NOMO-1 (cell line): ENCODE measurements at regions not wholly inside any gene's neighbourhood (a gene's known extent, or its start where the extent isn't known, plus 50 kb on each side); places are given as distances from the start of the nearest gene placed in this dataset.
"Not testable (repeated sequence)": the region's sequence is repeated elsewhere in the genome, so short reads cannot be mapped to it uniquely, and the experiment has no call there.

Experiments used
- DNase-seq, 2 experiments: peaks; one replicate each; lab custom pipeline; 2025; ENCODE audit not compliant: unreplicated experiment in 2 of 2; lab: John Stamatoyannopoulos, UW

DNA sequence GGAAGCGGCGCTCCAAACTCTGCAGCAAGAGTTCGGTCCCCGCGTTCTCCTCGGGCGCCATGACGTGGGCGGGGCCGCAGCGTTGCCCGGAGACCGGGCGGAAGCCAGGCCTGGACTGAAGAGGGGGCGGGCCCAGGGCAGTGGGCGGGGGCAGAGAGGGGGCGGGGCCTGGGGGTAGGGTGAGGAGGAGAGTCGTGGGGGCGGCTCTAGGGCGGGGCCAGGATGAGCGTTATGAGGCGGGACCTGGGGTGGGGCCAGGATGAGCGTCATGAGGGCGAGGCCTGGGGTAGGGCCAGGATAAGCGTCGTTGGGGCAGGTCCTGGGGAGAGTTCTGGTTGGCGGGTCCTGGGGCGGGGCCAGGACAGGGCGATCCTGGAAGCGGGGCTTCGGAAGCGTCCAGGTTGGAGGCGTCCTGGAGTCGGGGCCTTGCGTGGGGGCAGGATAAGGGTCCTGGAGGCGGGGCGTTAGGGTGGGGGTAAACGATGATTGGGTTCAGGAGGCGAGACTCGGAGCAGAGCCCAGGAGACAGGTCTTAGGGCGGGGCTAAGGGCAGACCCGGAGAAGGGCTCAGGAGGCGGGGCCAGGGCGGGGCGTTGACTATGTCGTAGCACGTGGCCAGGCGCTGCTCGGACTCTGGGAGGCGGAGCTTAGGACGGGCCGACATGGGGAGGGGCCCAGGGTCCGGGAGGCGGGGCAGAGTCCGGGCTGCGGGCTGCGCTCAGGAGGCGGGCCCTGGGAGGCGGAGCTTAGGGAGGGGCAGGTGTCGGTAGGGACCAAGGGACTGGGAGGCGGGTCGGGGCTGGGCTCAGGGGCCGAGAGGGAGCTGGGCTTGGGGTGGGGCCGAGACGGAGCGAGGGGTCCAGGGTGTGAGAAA is 131.1 kb upstream of the ALDH3B2 start:
- peak; percentile 83 to 95 for DNase-seq

DNA sequence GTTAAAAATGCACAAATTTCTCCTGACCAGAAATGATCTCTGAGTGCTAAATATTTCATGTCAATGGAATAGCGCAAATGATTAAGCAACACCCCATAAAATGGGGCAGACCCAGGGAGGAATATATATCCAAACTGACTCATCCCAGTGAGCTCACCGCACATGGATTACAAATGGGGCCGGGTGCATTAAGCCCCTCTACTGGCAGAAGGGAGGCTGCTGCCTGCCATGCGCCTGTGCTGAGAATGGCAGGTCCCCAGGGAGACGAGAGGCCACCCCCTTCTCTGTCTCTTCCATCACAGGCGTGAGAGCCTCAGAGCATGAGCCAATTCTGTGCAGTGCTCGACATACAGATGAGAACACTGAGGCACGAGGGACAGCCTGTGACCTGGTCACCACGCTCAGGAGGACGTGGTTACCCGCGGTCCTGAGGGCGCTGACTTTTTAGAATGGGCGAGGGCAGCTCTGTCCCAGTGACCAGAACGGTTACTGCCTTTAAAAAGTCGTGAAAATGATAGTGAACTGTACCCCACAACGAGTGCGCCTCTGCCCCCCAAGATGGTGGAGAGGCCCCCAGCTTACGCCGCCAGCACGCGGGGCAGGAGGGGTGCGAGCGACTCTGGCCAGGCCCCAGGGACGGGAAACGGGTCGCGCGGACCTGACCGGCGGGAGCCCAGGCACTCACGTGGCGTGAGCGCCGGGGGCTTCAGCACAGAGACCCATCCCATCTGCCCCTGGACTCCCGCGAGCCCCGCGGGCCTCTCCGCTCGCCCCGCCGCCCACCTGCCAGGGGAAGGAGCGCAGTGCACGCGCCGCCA is 130.2 kb upstream of the ALDH3B2 start:
- DNase-seq: not testable (repeated sequence)

DNA sequence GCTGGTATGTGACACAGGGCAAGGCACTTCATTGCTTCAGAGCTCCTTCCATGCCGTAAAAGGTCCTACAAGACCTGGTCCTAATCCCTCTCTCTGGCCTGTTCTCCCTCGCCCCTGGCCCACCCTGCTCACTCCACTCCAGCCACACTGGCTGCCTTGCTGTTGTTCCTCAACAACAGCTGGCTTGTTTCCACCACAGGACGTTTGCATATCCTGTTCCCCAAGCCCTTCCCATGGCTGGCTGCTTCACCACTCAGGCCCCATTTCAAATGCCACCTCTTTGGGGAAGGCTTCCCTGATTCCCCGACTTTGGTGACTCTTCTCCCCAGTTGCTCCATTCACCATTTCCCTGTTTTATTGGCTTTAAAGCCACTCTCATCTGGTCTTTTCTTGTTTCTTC is 129.1 kb upstream of the ALDH3B2 start:
- not testable (repeated sequence) for DNase-seq

DNA sequence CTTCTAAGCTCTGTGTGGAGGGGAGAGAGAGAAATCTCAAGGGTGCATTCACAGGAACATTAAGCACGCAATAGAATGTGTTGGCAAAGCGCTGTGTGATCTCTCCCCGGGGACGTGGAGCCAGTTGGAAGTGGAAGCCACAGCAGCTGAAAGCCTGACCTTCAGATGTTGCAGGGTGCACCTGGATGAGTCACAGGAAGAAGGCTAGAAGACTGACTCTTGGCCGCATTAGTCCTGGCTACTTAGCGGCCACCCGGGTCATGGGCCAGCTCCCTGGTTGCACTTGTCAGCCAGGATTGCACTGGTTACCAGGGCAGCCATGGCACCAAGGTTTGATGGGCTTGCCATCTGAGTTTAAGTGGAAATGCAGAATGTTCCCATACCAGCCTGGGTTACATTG is 128.6 kb upstream of the ALDH3B2 start:
- not testable (repeated sequence) for DNase-seq

DNA sequence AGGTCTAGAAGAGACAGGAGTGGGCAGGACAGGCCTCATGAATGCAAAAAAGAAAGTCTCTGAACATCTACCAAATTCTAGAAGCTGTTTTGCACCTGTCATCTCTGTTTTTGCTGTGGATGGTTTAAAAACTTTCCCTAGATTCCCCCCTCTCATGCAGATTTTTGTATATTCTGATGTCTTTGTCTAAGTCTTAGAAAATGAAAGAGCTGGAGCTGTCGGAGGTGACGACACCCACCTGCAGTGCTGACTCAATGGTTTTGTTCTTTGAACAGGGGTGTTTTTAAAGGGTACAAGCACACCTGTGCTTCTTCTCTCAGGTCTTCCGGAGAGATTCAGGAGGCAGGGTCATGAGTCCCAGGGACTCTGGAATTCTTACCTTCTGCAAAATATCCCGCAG is 128.2 kb upstream of the ALDH3B2 start:
- not testable (repeated sequence) for DNase-seq

DNA sequence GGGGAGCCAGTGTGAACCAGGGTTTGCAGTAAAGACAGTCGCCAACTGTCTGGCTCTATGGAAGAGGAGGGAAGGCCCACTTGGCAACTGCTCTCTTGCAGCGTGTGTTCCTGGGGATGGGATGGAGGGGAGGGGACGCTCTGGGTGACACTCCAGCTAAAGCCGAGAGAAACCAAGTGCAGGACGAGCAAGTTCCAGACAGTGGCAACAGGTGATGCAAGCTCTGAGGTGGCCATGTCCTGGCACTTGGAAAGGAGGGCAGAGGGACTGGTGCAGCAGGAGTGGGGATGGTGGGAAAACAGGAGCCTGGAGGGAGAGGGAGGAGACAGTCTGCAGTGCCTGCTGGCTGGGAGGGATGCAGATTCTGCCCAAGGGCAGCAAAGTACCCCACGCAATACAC is 127.0 kb upstream of the ALDH3B2 start:
- DNase-seq: not testable (repeated sequence)

DNA sequence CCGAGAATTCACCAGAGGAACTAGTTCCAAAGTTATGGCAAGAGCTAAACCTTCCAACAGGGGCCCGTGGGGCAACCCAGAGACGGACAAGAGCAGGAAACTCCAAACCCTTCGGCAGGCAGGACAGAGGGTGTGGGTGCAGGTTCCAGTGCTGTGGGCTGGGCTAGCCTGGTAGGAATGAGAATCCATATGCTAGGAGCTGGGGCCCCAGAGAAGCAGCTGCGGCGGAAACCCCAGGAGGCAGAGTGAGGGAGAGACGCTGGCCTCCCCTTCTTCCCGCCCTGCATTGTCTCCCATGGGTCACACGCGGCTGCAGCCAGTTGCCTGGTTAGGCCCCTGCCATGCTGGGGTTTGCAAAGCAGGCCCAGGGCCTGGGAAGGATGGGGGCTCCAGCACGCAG is 126.2 kb upstream of the ALDH3B2 start:
- DNase-seq: not testable (repeated sequence)

DNA sequence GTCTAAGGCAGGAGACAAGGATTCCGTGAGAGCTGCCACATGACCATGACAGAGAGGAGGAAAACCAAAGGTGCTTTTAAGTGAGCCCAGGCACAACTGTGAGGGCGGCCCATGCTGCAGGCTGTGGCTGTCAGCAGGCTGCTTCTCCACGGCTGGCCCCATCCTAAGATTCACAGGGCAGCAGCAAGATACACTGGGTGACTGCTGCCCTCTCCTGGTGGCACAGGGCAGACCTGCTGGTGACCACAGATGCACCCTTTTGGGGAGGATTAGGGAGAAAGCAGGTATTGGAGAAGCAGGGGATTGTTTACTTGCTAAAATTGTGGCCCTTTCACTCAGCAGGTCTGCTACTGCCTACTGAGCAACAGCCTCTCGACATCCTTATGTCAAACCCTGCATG is 125.4 kb upstream of the ALDH3B2 start:
- DNase-seq: not testable (repeated sequence)

DNA sequence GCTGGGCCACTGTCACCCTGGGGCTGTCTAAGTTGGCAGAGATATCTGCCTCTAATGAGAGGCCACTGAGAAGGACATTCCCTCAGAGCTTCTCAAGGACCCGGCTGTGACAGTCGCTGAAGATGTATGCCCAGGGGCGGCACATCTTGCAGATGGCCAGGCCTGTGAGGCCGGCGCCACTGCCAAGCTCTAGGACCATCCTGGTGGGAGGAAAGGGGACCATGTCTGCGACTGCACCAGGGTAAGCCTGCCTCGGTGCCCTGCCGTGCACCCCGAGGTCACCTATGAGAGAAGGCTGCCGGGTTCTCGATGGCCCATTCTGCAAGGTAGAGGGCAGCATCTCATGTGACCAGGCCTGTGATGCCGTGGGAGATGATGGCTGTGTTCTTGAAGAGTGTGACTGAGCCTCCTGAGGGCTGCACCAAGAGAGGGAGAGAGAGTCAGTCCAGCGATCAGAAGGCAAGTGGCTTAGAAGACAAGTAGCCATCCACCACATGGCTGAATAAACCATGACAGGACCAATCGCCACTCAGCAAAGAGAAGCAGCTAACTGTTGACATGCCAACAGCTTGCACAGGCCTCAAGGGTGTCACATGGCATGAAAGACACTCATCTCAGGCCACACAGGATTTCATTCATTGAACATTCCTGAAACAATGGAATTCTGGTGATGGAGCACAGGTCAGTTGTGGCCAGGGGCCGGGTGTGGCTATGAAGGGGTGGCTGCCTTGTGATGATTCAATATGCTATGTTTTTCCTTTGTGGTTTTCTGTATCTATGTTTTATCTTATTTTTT is 123.5 kb upstream of the ALDH3B2 start:
- DNase-seq: not testable (repeated sequence)

DNA sequence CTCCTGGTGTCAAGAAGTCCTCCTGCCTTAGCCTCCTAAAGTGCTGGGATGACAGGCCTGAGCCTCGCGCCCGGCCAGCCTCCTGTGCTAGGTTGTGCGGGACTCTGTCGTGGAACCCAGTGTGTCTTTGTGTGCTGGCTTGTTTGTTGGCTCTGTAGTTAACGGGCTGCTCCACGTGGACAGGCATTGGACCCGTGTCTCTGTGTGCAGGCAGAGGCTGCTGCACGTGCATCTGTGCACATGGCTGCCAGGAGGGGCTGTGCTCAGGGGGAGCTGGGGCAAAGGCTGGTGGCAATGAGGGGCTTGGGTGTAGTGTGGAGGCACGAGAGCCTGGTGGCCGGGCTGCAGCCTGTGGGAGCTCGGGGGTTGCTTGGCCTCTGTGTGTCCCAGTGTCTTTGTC is 121.3 kb upstream of the ALDH3B2 start:
- no peak for DNase-seq

DNA sequence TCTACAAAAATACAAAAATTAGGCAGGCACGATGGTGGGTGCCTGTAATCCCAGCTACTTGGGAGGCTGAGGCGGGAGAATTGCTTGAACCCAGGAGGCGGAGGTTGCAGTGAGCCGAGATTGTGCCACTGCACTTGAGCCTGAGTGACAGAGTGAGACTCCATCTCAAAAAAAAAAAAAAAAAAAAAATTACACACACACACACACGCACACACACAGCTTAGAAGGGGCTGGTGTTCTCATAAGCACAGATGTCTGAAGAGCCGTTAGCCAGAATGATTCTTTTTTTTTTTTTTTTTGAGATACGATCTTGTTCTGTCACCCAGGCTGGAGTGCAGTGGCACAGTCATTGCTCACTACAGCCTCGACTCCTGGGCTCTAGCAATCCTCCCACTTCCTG is 119.3 kb upstream of the ALDH3B2 start:
- DNase-seq: not testable (repeated sequence)

DNA sequence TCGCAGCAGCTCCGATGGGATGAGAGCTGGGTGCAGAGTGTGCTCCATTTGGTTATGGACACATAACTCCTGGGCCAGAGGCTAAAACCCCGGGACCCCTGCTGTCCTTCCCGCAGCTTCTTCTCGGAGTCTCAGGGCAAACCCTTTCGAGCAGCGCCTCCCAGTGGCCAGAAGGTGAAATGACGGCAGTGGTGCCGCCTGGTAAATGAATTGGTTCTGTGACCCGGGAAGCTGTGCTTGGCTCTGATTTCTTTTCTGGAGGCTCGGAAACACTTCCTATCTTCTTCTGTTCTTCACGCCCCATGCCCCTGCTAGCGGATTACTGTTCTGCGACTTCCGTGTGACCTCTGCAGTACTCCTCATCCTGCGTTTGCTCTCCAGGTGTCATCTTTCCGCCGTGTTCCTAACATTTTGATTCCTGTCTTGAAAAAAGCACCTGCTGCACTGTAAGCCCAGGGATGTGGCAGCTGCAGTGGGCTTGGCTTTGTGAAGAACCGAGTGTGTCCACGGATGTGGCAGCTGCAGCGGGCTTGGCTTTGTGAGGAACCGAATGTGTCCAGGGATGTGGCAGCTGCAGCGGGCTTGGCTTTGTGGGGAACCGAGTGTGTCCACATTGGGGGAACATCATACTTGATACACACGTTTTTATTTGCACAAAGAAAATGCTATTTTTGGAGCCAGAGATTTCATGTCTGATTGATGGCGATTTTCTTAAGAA is 118.0 kb upstream of the ALDH3B2 start:
- DNase-seq: not testable (repeated sequence)

DNA sequence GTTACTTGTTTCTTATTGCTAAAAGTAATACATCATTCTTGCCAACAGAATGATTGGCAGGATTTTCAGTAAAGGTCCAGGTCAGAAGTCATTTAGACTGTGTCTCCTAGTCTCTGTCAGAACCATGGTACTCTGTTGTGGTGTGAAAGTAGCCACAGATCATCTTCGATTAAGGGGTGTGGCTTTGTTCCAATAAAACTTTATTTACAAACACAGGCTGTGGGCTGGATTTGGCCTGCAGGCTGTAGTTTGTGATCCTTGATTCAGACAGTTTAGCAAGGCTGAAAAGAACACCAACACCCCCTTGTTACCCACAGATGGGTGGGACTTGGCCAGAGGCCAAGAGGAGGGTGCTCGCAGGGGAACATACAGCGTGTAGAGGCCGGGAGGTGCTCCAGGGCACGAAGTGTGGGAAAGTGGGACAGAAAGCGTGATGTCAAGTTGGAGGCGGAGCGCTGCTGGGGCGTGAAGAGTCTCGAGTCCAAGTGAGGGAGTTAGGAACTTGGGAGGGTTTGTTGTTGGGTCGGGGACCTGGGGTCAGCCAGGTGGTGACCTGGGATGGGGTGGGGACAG is 117.3 kb upstream of the ALDH3B2 start:
- not testable (repeated sequence) for DNase-seq

DNA sequence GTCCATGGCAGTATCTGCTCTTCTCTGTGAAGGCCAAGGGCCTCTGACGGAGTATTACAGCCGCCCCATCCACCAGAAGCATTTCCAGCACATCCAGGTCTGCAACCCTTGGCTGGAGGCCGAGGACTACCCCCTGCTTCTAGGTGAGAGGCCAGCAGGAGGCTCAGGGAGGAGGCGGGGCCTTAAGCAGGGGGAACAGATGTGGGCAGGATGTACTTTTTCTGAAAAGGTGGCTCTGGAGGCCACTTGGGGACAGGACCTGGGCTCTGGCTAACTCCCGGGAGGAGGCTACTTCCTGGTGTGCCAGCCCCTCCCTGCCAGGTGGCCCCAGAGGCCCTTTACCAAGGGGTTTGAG is 113.9 kb upstream of the ALDH3B2 start:
- DNase-seq: not testable (repeated sequence)

DNA sequence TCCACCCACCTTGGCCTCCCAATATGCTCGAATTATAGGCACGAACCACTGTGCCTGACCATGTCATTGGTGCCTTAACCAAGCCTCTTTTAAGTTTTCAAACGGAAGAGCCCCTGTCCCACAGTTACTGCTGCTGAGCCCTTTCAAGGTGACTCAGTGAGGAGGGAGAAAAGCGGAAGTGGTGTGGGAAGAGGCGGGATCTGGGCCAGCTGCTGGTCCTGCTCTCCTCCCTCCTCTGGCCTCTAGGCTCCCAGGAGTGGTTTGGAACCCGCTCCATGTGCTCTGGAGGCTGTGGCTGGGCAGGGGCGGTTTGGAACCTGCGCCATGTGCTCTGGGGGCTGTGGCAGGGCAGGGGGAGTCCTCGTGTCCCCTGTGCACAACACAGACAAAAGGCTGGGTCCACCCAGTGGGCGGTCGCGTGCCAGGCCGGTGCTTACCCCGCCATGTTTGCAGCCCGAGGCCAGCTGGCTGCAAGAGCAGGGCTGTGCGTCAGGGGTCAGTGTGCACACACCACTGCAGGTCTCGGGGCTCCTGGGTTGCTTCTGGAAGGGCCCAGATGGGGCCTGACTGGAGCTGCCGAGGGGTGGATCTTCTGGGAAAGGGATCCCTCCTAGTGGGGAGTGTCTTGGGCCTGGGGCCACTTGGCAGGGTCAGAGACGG is 113.4 kb upstream of the ALDH3B2 start:
- not testable (repeated sequence) for DNase-seq

DNA sequence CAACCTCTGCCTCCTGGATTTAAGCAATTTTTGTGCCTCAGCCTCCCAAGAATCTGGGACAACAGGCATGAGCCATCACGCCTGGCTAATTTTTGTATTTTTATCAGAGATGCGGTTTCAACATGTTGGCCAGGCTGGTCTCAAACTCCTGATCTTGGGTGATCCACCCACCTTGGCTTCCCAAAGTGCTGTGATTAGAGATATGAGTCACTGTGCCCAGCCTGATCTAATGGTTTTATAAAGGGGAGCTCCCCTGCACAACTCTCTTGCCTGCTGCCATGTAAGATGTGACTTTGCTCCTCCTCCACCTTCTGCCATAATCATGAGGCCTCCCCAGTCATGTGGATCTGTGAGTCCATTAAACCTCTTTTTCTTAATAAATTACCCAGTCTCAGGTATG is 107.5 kb upstream of the ALDH3B2 start:
- not testable (repeated sequence) for DNase-seq

DNA sequence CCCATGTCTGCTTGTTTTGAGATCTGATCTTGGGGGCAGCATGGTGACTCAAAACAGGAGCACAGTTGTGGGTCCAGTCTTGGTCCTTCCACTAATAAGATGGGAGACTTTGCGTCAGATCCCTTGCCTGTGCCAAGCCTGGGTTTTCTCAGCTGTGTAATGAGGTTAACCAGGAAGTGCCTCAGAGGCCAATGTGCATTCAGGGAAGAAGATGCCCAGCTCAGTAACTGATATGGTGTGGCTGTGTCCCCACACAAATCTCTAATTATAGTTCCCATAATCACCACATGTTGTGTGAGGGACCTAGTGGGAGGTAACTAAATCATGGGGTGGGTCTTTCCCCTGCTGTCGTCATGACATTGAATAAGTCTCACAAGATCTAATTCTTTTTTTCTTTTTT is 107.1 kb upstream of the ALDH3B2 start:
- not testable (repeated sequence) for DNase-seq

DNA sequence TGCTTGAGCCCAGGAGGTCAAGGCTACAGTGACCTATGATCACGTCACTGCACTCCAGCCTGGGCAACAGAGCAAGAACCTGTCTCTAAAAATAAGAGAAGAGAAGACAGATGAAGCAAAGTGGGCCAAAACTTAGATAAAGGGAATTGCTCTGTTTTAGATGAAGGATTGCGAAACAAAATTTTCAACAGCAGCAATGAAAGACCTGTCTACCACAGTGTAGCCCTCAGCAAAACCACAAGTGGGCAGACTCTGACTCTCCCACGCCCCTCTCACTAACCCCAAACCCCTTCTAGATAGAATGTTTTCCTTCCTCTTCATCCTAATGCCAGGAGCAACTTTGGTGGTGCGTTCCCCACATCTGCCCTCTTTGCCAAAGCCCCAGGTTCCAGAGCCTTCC is 105.6 kb upstream of the ALDH3B2 start:
- DNase-seq: peak; percentile 35 to 63

DNA sequence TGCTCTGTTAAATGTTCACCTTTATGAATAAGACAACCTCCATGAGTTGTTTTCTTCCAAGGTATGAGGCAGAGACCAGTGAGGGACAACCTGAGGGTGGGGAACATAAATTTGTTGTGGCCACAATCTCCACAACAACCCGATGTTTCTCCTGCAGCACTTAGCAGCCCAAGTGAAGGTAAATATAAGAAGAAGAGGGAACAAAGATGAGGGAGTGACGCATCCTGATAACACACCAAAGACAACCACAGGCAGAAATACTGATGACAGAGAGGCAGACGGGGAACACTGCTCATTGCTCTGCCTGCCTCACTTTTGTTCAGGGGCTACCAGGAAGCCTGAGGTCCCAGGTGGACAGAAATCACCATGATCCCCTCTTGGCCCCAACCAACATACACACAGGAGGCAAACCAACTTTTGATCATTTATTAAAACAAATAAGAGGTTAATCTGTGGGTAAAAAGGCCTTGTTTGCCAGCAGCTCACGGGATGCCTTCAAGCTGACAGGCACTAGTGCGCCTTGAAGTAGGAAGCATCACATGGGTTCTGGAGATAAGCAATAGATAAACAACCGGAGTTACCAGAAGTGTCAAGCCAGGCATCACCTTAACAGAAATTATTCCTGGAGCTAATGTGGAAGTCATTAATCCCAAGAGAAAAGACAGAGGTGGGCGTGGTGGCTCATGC is 104.9 kb upstream of the ALDH3B2 start:
- DNase-seq: not testable (repeated sequence)
